HG03097 (cell line): ENCODE measurements at regions not wholly inside any gene's neighbourhood (a gene's known extent, or its start where the extent isn't known, plus 50 kb on each side); places are given as distances from the start of the nearest gene placed in this dataset.
"Not testable (repeated sequence)": the region's sequence is repeated elsewhere in the genome, so short reads cannot be mapped to it uniquely, and the experiment has no call there.

Experiments
- ATAC-seq: cut with Tn5 transposase; IDR thresholded peaks from one replicate; pipeline ENCODE4 v1.9.1; 2021; ENCODE audit not compliant: unreplicated experiment, low FRiP score

- no peak for ATAC-seq
Observed at GRCh38 chr7:68692511-68692910, 905.8 kb upstream of the AUTS2 start.

DNA sequence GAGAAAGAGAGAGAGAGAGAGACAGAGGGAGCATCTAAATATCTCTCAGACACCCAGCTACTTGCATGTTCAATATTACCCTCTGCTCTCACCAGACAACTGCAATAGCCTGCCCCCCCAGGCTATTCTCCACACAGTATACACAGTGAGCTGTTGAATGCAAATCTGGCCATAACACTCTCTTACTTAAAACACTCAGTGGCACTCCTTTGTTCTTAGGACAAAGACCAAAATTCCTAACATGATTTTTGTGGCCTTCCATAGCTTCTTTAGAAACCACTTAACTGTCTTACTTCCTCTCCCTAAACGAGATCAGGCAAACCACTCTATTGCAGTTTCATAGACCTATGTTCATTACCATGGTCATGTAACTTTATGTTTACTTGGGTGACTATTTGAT, 903.6 kb upstream of the AUTS2 start:
- ATAC-seq, result no peak

- no peak for ATAC-seq
Observed at GRCh38 chr7:68697796-68698280, 900.4 kb upstream of the AUTS2 start.

GRCh38 chr7:68699090-68699711, 899.1 kb upstream of the AUTS2 start:
- no peak for ATAC-seq

DNA sequence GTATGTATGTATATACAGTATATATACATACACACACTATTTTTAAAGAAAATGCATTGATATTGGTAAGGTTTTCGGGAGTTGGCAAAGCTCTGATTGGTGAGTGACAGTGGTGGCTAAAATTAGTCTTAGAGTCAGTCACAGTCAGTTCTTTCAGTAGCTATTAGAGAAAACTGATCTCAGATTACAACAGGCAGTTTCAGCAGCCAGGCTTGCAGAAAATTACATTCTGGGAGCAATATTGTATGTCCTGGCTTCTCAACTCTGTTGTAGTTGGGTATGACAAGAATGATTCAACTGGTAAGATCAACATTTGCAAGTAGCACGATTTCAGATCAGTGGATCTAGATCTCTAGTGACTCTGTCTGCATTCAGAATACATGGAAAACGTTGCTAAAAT, 897.9 kb upstream of the AUTS2 start:
- ATAC-seq, result no peak

GRCh38 chr7:68706291-68706690, 892.0 kb upstream of the AUTS2 start:
- ATAC-seq, result no peak

DNA sequence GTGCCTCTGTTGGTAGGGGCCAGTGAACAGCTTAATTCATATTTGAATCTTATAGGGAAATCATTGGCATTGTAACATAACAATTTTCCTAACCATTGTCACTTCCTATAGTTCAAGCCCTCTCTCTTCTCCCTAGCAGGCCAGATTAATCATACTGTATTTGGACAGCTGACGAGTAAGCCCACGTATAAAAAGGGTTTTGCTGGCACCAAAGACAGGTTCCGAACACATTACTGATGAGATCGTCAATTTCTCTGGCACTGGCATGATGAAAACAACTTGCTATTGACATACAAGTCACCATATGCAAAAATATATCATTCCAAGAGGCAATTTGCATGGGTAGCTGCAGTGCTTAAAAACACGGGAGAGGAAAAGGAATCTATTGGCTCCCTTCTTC, 891.1 kb upstream of the AUTS2 start:
- no peak for ATAC-seq

DNA sequence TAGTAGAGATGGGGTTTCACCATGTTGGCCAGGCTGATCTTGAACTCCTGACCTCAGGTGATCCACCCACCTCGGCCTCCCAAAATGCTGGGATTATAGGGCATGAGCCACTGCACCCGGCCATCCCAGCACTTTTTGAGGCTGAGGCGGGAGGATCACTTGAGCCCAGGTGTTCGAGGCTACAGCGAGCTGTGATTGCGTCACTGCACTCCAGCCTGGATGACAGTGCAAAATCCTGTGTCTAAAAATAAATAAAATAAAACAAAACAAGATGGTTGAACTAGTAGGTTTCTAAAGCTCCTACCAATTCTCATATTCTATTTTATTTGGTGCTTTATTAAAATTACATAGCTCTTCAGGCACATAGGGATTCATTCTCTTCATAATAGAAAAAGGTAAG, 890.3 kb upstream of the AUTS2 start:
- ATAC-seq, result no peak

DNA sequence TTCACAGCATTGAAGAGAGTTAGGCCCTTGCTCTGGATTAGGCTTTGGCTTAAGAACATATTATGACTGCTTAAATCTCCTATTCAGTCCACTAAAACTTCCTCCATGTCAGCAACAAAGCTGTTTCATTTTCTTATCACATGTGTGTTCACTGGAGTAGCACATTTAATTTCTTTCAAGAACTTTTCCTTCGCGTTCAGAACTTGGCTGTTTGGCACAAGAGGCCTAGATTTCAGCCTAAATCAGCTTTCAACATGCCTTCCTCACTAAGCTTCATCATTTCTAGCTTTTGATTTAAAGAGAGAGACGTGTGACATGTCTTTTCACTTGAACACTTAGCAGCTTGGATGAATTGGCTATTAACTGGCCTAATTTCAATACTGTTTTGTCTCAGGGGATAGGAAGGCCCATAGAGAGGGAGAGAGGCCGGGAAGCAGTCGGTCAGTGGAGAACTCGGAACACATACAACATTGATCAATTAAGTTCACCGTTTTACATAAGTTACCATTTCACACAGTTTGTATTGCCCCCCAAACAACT, 885.2 kb upstream of the AUTS2 start:
- ATAC-seq, result no peak

- ATAC-seq, result not testable (repeated sequence)
Observed at GRCh38 chr7:68714135-68714534, 884.1 kb upstream of the AUTS2 start.

GRCh38 chr7:68715907-68716306, 882.4 kb upstream of the AUTS2 start:
- no peak for ATAC-seq

- ATAC-seq, result no peak
Observed at GRCh38 chr7:68717176-68717575, 881.1 kb upstream of the AUTS2 start.

DNA sequence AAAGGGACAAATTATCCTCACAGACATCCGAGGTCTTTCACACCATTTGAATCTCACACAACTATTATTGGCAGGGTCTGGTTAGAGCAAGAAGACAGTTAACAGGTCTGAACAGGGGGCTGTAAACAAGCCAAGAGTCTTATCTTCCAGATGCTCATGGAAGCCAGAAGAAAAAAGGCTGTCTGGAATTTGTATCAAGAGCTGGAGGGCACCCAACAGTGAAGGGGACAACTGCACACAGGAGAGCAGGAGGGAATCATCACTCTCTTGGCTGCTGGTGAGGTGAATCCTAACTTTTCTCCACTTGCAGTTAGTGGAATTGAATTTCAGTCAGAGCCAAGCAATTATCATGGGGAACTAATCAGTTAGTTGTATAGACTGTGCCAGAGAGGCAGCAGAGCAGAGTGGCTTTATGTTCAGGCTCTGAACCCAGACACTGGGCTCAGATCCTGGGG, 880.2 kb upstream of the AUTS2 start:
- ATAC-seq, result no peak

- ATAC-seq, result no peak
Observed at GRCh38 chr7:68720697-68721096, 877.6 kb upstream of the AUTS2 start.

- ATAC-seq, result no peak
Observed at GRCh38 chr7:68722044-68722443, 876.2 kb upstream of the AUTS2 start.

GRCh38 chr7:68724965-68725364, 873.3 kb upstream of the AUTS2 start:
- no peak for ATAC-seq

- no peak for ATAC-seq
Observed at GRCh38 chr7:68725843-68726785, 872.2 kb upstream of the AUTS2 start.

DNA sequence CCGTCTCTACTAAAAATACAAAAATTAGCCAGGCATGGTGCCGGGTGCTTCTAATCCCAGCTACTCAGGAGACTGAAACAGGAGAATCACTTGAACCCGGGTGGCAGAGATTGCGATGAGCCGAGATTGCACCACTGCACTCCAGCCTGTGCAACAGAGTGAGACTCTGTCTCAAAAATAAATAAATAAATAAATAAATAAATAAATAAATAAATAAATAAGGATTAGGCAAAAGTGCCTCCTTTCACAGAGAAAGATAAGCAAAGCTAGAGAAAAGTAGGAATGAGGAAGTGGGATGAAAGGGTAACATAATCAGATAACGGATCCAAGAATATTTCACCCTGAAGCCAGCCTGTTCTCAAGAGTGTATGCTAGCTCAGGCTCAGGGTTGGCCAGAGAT, 869.6 kb upstream of the AUTS2 start:
- ATAC-seq, result not testable (repeated sequence)

DNA sequence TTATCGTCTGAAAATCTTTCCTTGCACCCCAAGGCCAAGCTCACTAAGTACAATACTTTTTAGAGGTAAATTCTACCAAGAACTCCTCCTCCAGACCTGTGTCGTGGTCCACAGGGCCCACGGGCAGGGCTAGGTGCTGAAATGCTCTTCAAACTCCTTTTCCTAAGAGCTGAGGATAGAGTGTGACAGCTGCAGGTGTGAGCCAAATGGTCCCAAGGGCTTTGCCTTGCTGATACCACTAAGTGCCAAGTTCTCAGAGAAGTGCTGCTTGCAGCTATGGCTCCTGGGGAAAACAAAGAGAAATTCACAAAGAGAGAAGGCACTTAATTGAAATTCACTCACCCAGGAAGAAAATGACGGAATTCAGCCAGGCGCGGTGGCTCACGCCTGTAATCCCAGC, 868.9 kb upstream of the AUTS2 start:
- no peak for ATAC-seq

DNA sequence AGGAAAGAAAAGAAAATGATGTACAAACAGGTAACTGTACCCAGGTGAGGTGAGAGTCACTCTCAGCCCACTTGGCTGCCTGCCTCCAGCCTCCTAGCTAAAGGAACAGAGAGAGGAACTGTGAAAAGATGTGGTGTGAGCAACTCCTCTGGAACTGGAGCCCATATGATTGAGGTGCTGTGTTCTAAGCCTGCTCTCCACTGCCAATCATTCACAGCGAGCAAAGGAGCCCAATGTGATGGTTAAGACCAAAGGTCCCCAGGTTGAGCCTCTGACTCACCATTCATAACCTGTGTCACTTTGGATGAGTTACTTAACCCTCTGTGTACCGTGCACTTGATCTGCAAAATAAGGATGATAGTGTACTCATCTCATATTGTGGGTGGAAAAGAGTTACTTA, 868.1 kb upstream of the AUTS2 start:
- ATAC-seq, result no peak

- ATAC-seq, result no peak
Observed at GRCh38 chr7:68730964-68731363, 867.3 kb upstream of the AUTS2 start.
